GM19467 (cell line): ENCODE measurements at regions not wholly inside any gene's neighbourhood (a gene's known extent, or its start where the extent isn't known, plus 50 kb on each side); places are given as distances from the start of the nearest gene placed in this dataset.
"Not testable (repeated sequence)": the region's sequence is repeated elsewhere in the genome, so short reads cannot be mapped to it uniquely, and the experiment has no call there.

Experiments used
- ATAC-seq: cut with Tn5 transposase; IDR thresholded peaks from one replicate; pipeline ENCODE4 v1.9.1; 2021; ENCODE audit warnings: mild to moderate bottlenecking, moderate library complexity; ENCODE audit not compliant: unreplicated experiment

- no peak for ATAC-seq
Observed at GRCh38 chr6:139736325-139736906, 362.0 kb upstream of the CITED2 start.

- ATAC-seq, result no peak
Observed at GRCh38 chr6:139732451-139732850, 358.0 kb upstream of the CITED2 start.

DNA sequence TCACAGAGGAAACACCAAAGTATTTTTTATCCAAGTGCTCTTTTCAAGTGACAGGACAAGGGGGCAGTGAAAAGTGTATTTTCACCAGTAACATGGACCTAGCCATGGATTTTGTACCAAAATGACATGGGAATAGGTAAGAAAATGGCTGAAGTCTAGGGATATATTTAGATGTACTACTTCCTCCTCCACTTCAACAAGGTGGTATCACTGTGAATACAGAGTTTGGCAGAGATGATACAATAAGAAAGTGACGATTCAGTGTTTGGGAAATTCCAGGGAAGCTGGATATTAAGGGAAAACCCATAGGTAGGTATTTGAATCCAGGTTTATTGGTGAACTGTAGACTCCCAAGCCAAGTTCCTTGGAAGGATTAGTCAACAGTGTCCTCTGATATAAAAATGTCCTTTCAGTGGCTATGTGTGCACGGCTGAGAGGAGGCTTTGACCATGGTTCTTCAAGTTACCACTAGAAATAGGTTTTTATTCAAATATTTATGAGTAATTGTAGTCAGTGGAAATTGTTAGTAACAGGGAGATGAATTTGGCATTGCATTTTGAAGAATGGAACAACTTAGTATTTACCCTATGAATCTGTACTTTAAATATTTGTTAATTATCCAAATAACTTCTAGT is 356.0 kb upstream of the CITED2 start:
- ATAC-seq, result no peak

DNA sequence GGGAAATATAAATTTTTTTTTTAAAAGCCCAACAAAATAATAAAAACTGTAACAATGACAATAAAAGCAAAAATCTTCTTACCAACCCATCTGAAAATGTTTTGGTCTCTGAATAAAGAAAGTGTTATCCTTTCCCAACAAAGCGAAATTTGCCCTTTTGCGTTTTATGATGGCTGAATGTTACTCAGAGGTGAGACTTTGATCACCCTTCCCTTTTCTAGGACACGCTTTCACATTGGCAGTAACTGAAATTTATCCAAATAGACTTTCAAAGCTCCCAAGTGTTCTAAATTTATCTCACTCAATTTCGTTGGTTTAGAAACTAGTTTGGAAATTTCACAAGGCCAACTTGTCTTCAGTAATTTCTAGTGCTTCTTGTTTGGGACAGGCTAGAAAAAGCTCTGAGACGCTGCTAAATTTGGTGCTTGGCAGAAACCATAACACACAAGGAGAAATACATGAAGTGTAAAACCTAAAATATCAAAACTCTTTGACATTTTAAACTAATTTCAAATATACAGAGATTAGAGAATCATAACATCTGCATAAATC is 354.5 kb upstream of the CITED2 start:
- no peak for ATAC-seq

GRCh38 chr6:139726272-139726671 is 351.8 kb upstream of the CITED2 start:
- ATAC-seq, result not testable (repeated sequence)

GRCh38 chr6:139722530-139722929 is 348.1 kb upstream of the CITED2 start:
- ATAC-seq, result no peak

DNA sequence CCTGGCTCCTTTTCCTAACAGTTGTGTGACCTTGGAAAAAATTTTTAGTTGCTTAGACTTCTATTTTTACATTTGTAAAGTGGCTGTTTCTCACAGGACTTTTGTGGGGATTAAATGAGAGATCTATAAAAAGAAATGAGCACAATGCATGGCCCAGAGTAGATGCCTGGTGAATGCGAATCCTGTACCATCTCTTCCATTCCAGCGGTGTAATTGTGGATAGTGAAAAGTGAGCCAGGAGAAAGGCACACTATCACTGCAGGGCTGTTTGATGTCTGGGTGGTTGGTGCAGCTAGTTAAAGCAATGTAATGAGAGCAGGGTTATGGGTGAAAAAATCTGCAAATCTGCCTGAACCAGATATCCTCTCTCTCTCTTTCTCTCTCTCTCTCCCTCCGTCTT is 347.5 kb upstream of the CITED2 start:
- no peak for ATAC-seq

GRCh38 chr6:139713900-139714506 is 339.6 kb upstream of the CITED2 start:
- ATAC-seq, result no peak

DNA sequence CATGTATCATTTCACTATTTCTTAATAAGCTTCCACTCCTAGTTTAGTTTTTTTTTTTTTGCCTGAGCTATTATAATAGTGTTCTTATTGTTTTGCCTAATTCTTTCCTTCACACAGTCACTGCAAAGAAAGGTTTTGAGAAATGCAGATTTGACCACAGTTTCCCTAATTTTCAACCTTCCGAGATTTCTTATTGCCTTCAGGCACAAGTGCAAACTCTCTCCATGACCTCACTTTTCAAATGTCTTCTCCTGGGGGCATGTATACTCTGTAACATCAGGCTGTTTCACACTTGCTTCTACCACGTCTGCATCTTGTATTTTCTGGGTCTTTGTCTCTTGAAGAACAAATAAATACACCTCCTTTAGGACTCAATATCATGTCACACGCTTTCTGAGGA is 339.0 kb upstream of the CITED2 start:
- ATAC-seq, result no peak

DNA sequence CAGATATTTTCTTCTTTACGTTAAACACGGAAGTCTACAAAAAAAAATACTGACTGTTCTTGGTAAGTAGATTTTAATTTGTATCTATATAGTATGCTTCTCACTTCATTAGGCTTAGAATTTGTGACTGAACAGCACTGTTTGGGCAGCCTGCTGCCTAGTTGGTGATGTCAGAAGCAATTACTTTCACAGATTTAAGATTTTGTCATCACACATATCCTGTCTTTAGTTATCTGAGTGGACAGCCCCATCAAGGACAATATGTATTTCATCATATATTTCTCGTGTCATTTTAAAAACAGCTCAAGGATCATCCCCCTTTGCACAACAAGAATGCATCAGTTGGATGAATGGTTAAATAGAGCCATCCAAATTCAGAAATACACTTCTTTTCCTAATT is 338.4 kb upstream of the CITED2 start:
- no peak for ATAC-seq

- no peak for ATAC-seq
Observed at GRCh38 chr6:139711804-139712585, 337.5 kb upstream of the CITED2 start.

- no peak for ATAC-seq
Observed at GRCh38 chr6:139710556-139710955, 336.1 kb upstream of the CITED2 start.

- ATAC-seq, result no peak
Observed at GRCh38 chr6:139708337-139709199, 334.1 kb upstream of the CITED2 start.

GRCh38 chr6:139706912-139707311 is 332.5 kb upstream of the CITED2 start:
- no peak for ATAC-seq

DNA sequence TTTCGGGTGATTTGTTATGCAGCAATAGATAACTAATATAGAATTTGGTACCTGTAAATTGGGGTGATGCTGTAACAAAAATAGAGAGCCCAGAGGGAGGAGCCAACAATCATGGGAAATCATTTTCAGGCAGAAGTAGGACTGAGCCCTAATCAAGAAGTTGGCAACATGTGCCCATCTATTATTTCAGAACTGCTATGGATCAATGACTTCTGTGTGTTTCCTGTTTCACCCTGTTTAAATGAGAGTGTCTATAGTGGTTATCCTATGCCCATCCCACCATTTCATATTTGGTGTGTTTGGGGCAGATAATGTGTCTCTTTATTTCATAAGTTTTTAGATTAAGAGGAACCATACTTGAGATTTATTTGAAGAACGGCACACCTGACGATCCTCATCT is 330.8 kb upstream of the CITED2 start:
- ATAC-seq, result no peak

GRCh38 chr6:139703780-139704179 is 329.3 kb upstream of the CITED2 start:
- ATAC-seq, result no peak

DNA sequence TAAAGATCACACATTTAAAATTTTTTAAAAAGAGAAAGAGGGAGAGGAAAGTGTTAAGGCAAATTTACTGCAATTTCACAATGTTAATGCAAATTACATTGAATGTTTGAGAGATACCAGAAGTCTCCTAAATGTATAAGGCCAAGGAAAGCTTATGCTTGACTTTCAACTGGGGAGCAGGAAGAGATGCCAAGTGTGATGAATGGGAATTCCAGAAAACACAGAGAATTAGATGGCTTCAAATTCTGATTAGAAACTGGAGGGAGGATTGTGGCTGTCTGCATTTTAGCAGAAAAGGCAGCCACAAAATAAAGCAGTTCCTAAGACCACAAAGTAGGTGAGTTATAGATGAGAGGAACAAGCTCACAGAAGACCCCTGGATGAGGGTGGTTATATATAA is 328.3 kb upstream of the CITED2 start:
- no peak for ATAC-seq

- no peak for ATAC-seq
Observed at GRCh38 chr6:139701695-139702094, 327.2 kb upstream of the CITED2 start.

DNA sequence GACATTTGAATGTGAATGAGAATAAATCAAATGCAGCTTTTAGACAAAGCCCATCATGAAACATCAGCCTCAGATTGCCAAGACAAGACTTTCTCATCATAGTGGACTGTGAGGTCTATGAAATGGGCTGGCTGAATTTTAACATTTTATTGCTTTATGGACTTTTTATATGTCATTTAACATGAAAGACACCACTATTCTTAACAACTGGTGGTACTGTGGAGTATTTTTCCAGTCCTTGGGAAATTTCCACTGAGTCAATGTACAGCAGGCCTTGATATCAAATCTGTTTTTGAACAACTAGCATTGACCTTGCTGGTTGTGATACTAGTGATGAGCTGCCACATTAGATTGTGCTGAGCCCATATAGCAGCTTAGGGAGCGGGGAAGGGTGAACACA is 326.6 kb upstream of the CITED2 start:
- no peak for ATAC-seq

GRCh38 chr6:139699911-139700310 is 325.5 kb upstream of the CITED2 start:
- no peak for ATAC-seq

DNA sequence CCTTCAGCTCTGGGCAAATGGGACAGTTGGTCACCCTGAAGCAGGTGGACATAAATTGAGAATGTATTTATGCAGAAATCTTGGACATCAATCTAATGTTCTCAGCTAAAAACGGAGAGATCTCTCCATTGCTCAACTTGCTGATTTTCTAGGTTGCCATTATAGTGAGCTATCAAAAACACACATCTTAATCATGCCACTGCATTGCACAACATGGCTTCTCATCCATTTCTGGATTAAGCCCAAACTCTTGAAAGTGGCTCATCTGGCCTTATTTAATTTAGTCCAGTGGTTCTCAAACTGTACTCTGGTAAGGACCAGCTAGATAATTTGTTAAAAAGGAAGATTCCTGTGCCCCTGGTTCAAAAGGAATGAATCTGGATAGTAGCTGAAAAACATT is 324.9 kb upstream of the CITED2 start:
- no peak for ATAC-seq
